HL-60 (cell line): ENCODE measurements at regions not wholly inside any gene's neighbourhood (a gene's known extent, or its start where the extent isn't known, plus 50 kb on each side); places are given as distances from the start of the nearest gene placed in this dataset.

Experiments
- CTCF ChIP-seq: IDR thresholded peaks from one replicate; pipeline ENCODE4 v1.5.1; 2011; ENCODE audit warnings: low read length, control low read depth, inconsistent platforms; ENCODE audit not compliant: insufficient read depth
- REST ChIP-seq: IDR thresholded peaks from 2 replicates; pipeline ENCODE4 v1.6.1; 2012; ENCODE audit warnings: low read depth; ENCODE audit not compliant: insufficient replicate concordance

- no peak for TF ChIP-seq REST
- TF ChIP-seq CTCF: no peak
Measured at GRCh38 chr7:41098846-41099245, 604.0 kb downstream of the INHBA start.
